ENCODE measurements at regions not wholly inside any gene's neighbourhood (a gene's known extent, or its start where the extent isn't known, plus 50 kb on each side); places are given as distances from the start of the nearest gene placed in this dataset.
"Not testable (repeated sequence)": the region's sequence is repeated elsewhere in the genome, so short reads cannot be mapped to it uniquely, and the experiment has no call there.

GRCh38 chr7:49100908-49101740, 176.8 kb downstream of the CDC14C start:
- DNase-seq = not testable (repeated sequence)

- no peak for DNase-seq
Measured at GRCh38 chr7:49102411-49102810, 178.1 kb downstream of the CDC14C start.

GRCh38 chr7:49111706-49112105, 187.4 kb downstream of the CDC14C start:
- no peak for DNase-seq

- no peak for DNase-seq
Measured at GRCh38 chr7:49112222-49112621, 187.9 kb downstream of the CDC14C start.

- DNase-seq = no peak
Measured at GRCh38 chr7:49112647-49113046, 188.3 kb downstream of the CDC14C start.

- peak; percentile 11 for DNase-seq
Measured at GRCh38 chr7:49119706-49120105, 195.4 kb downstream of the CDC14C start.

- no peak for DNase-seq
Measured at GRCh38 chr7:49125246-49125645, 200.9 kb downstream of the CDC14C start.

- peak; percentile 30 for DNase-seq
Measured at GRCh38 chr7:49127359-49127913, 203.1 kb downstream of the CDC14C start.

- peak; percentile 37 for DNase-seq
Measured at GRCh38 chr7:49137978-49138377, 213.6 kb downstream of the CDC14C start.

GRCh38 chr7:49150486-49150885, 226.1 kb downstream of the CDC14C start:
- DNase-seq = peak; percentile 28

- DNase-seq = no peak
Measured at GRCh38 chr7:49151146-49151545, 226.8 kb downstream of the CDC14C start.

GRCh38 chr7:49158321-49158720, 234.0 kb downstream of the CDC14C start:
- DNase-seq = no peak

GRCh38 chr7:49159536-49159935, 235.2 kb downstream of the CDC14C start:
- DNase-seq = no peak

GRCh38 chr7:49166441-49166840, 242.1 kb downstream of the CDC14C start:
- DNase-seq = no peak

GRCh38 chr7:49172639-49173038, 248.3 kb downstream of the CDC14C start:
- DNase-seq = no peak

GRCh38 chr7:49174396-49174795, 250.0 kb downstream of the CDC14C start:
- DNase-seq = no peak

- no peak for DNase-seq
Measured at GRCh38 chr7:49187543-49188268, 263.4 kb downstream of the CDC14C start.

GRCh38 chr7:49228426-49229098, 304.2 kb downstream of the CDC14C start:
- no peak for DNase-seq

- DNase-seq = no peak
Measured at GRCh38 chr7:49229246-49229645, 304.9 kb downstream of the CDC14C start.

GRCh38 chr7:49243521-49243920, 319.2 kb downstream of the CDC14C start:
- no peak for DNase-seq

- DNase-seq = no peak
Measured at GRCh38 chr7:49244543-49244942, 320.2 kb downstream of the CDC14C start.

- no peak for DNase-seq
Measured at GRCh38 chr7:49245062-49245461, 320.7 kb downstream of the CDC14C start.

- DNase-seq = no peak
Measured at GRCh38 chr7:49247759-49248158, 323.4 kb downstream of the CDC14C start.

Measured in eye (tissue), 1 donor.